ENCODE measurements at regions not wholly inside any gene's neighbourhood (a gene's known extent, or its start where the extent isn't known, plus 50 kb on each side); places are given as distances from the start of the nearest gene placed in this dataset.

- Histone ChIP-seq H3K4me1 (ENCODE audit: low read depth, poor library complexity, severe bottlenecking) (no peaks in the 10 kb centered on the region), H3K27me3 (ENCODE audit: insufficient read depth, low read depth) (no peaks in the 10 kb centered on the region), H3K4me3 (IDR thresholded peaks at IDR 0.05; ENCODE audit: insufficient read depth, low read depth, low read length) (no peak overlapping the region), H3K79me2 (ENCODE audit: insufficient read depth, low read depth) (no peaks in the 10 kb centered on the region), H3K9ac (no peak overlapping the region), H3K36me3 (ENCODE audit: insufficient read depth) (no peaks in the 10 kb centered on the region), H3K27ac (no peak overlapping the region), H2AFZ (ENCODE audit: low read depth) (no peak overlapping the region), H4K20me1 (ENCODE audit: insufficient read depth) (no peaks in the 10 kb centered on the region), H3K4me2 (no peak overlapping the region)
- no peak for TF ChIP-seq CTCF (conservative IDR thresholded peaks at IDR 0.05; ENCODE audit: low read depth, low read length)
Measured at GRCh38 chr13:82224806-82225205, 1657.5 kb downstream of the SLITRK1 start.

- H3K4me1 ChIP-seq (ENCODE audit: low read depth, poor library complexity, severe bottlenecking): no peaks in the 10 kb centered on the region
- H3K79me2 ChIP-seq (ENCODE audit: insufficient read depth, low read depth): no peaks in the 10 kb centered on the region
- H3K27me3 ChIP-seq (ENCODE audit: insufficient read depth, low read depth): no peaks in the 10 kb centered on the region
- no peak for TF ChIP-seq CTCF (conservative IDR thresholded peaks at IDR 0.05; ENCODE audit: low read depth, low read length)
- no peak overlapping the region for H2AFZ ChIP-seq (ENCODE audit: low read depth)
- no peaks in the 10 kb centered on the region for H4K20me1 ChIP-seq (ENCODE audit: insufficient read depth)
- no peak overlapping the region for H3K9ac ChIP-seq
- H3K4me2 ChIP-seq: no peak overlapping the region
- H3K27ac ChIP-seq: no peak overlapping the region
- H3K36me3 ChIP-seq (ENCODE audit: insufficient read depth): no peaks in the 10 kb centered on the region
- H3K4me3 ChIP-seq (IDR thresholded peaks at IDR 0.05; ENCODE audit: insufficient read depth, low read depth, low read length): no peak overlapping the region
Measured at GRCh38 chr13:82221621-82222020, 1660.7 kb downstream of the SLITRK1 start.

- Histone ChIP-seq H3K36me3 (ENCODE audit: insufficient read depth) (no peaks in the 10 kb centered on the region), H3K4me1 (ENCODE audit: low read depth, poor library complexity, severe bottlenecking) (no peaks in the 10 kb centered on the region), H4K20me1 (ENCODE audit: insufficient read depth) (no peaks in the 10 kb centered on the region), H3K27ac (no peak overlapping the region), H2AFZ (ENCODE audit: low read depth) (no peak overlapping the region), H3K9ac (no peak overlapping the region), H3K4me3 (IDR thresholded peaks at IDR 0.05; ENCODE audit: insufficient read depth, low read depth, low read length) (no peak overlapping the region), H3K4me2 (no peak overlapping the region), H3K79me2 (ENCODE audit: insufficient read depth, low read depth) (no peaks in the 10 kb centered on the region), H3K27me3 (ENCODE audit: insufficient read depth, low read depth) (no peaks in the 10 kb centered on the region)
- no peak for TF ChIP-seq CTCF (conservative IDR thresholded peaks at IDR 0.05; ENCODE audit: low read depth, low read length)
Measured at GRCh38 chr13:82220641-82221040, 1661.6 kb downstream of the SLITRK1 start.

GRCh38 chr13:82216165-82216564 is 1666.1 kb downstream of the SLITRK1 start:
- Histone ChIP-seq H3K4me1 (ENCODE audit: low read depth, poor library complexity, severe bottlenecking) (no peaks in the 10 kb centered on the region), H3K4me3 (IDR thresholded peaks at IDR 0.05; ENCODE audit: insufficient read depth, low read depth, low read length) (no peak overlapping the region), H4K20me1 (ENCODE audit: insufficient read depth) (no peaks in the 10 kb centered on the region), H3K4me2 (no peak overlapping the region), H3K27ac (no peak overlapping the region), H3K27me3 (ENCODE audit: insufficient read depth, low read depth) (no peaks in the 10 kb centered on the region), H3K9ac (no peak overlapping the region), H3K36me3 (ENCODE audit: insufficient read depth) (no peaks in the 10 kb centered on the region), H3K79me2 (ENCODE audit: insufficient read depth, low read depth) (no peaks in the 10 kb centered on the region), H2AFZ (ENCODE audit: low read depth) (no peak overlapping the region)
- no peak for TF ChIP-seq CTCF (conservative IDR thresholded peaks at IDR 0.05; ENCODE audit: low read depth, low read length)

- no peak overlapping the region for H3K27ac ChIP-seq
- no peaks in the 10 kb centered on the region for H3K79me2 ChIP-seq (ENCODE audit: insufficient read depth, low read depth)
- no peak overlapping the region for H3K4me2 ChIP-seq
- H3K36me3 ChIP-seq (ENCODE audit: insufficient read depth): no peaks in the 10 kb centered on the region
- H3K4me1 ChIP-seq (ENCODE audit: low read depth, poor library complexity, severe bottlenecking): no peaks in the 10 kb centered on the region
- no peaks in the 10 kb centered on the region for H3K27me3 ChIP-seq (ENCODE audit: insufficient read depth, low read depth)
- no peak overlapping the region for H3K4me3 ChIP-seq (IDR thresholded peaks at IDR 0.05; ENCODE audit: insufficient read depth, low read depth, low read length)
- H2AFZ ChIP-seq (ENCODE audit: low read depth): no peak overlapping the region
- TF ChIP-seq CTCF (conservative IDR thresholded peaks at IDR 0.05; ENCODE audit: low read depth, low read length): no peak
- H4K20me1 ChIP-seq (ENCODE audit: insufficient read depth): no peaks in the 10 kb centered on the region
- no peak overlapping the region for H3K9ac ChIP-seq
Measured at GRCh38 chr13:82214341-82214740, 1667.9 kb downstream of the SLITRK1 start.

Data from KMS-11 (cell line).